ENCODE measurements at regions not wholly inside any gene's neighbourhood (a gene's known extent, or its start where the extent isn't known, plus 50 kb on each side); places are given as distances from the start of the nearest gene placed in this dataset.

- Histone ChIP-seq H2BK15ac (ENCODE audit: low read depth, low read length) (no peak overlapping the region), H4K5ac (ENCODE audit: insufficient read length, low read depth, low read length) (no peak overlapping the region), H3K23me2 (ENCODE audit: insufficient read length, low read depth, low read length, poor library complexity, severe bottlenecking) (no peaks in the 10 kb centered on the region), H2BK12ac (ENCODE audit: insufficient read length, low read depth, low read length) (no peak overlapping the region), H3K27ac (ENCODE audit: insufficient read length, low read depth, low read length) (no peak overlapping the region), H4K8ac (replicated peaks; ENCODE audit: insufficient read length, low read depth, low read length) (no peak overlapping the region), H2BK5ac (ENCODE audit: insufficient read length, low read length) (no peak overlapping the region), H2BK120ac (ENCODE audit: low read depth, low read length, poor library complexity, severe bottlenecking) (no peak overlapping the region), H2BK20ac (ENCODE audit: low read depth, low read length, poor library complexity, severe bottlenecking) (no peak overlapping the region), H3K18ac (ENCODE audit: insufficient read length, low read depth, low read length) (no peak overlapping the region), H2AK5ac (ENCODE audit: insufficient read length, low read length) (no peak overlapping the region), H3K4me1 (ENCODE audit: insufficient read depth, low read length) (no peaks in the 10 kb centered on the region), H3K14ac (ENCODE audit: insufficient read depth, low read length) (no peak overlapping the region), H3K27me3 (ENCODE audit: insufficient read depth, low read length) (no peaks in the 10 kb centered on the region), H3K79me2 (ENCODE audit: insufficient read depth, low read length) (no peaks in the 10 kb centered on the region), H4K20me1 (ENCODE audit: control insufficient read depth, insufficient read depth, insufficient read length) (no peaks in the 10 kb centered on the region), H2AFZ (ENCODE audit: low read length) (no peak overlapping the region), H3K4ac (ENCODE audit: low read depth, low read length) (no peak overlapping the region), H3K79me1 (ENCODE audit: insufficient read depth, low read depth, low read length, poor library complexity, severe bottlenecking) (no peaks in the 10 kb centered on the region), H3K9me3 (ENCODE audit: control insufficient read depth, low read depth, low read length) (no peaks in the 10 kb centered on the region), H3T11ph (ENCODE audit: low read length) (no peak overlapping the region), H3K23ac (ENCODE audit: insufficient read length, low read depth, low read length) (no peak overlapping the region), H3K56ac (ENCODE audit: insufficient read length, low read depth, low read length) (no peak overlapping the region), H3K4me2 (ENCODE audit: insufficient read depth, insufficient read length, low read length) (no peak overlapping the region), H3K9ac (ENCODE audit: extremely low read depth, insufficient read length, low read length) (no peak overlapping the region), H4K91ac (ENCODE audit: insufficient read length, low read depth, low read length) (no peak overlapping the region)
- Mint-ChIP-seq H3K4me3 (no peak overlapping the region), H3K4me1 (no peaks in the 10 kb centered on the region), H3K36me3 (ENCODE audit: insufficient read depth in 1 of 3, low read depth in 3 of 3) (peaks cover 3 to 5% (median 5%) of the 10 kb centered on the region in 3 experiments; a peak in 4 of 7 replicates), H3K27ac (no peak overlapping the region), H3K9me3 (peaks cover 12 to 18% of the 10 kb centered on the region in 2 experiments), H3K27me3 (ENCODE audit: low read depth) (no peaks in the 10 kb centered on the region)
- WGBS (ENCODE audit: extremely low coverage, insufficient read length, low lambda C conversion rate), result no CpG with 5 or more reads among the region's 41 CpGs
- DNase-seq, result no peak
- TF ChIP-seq, protein P1, sequence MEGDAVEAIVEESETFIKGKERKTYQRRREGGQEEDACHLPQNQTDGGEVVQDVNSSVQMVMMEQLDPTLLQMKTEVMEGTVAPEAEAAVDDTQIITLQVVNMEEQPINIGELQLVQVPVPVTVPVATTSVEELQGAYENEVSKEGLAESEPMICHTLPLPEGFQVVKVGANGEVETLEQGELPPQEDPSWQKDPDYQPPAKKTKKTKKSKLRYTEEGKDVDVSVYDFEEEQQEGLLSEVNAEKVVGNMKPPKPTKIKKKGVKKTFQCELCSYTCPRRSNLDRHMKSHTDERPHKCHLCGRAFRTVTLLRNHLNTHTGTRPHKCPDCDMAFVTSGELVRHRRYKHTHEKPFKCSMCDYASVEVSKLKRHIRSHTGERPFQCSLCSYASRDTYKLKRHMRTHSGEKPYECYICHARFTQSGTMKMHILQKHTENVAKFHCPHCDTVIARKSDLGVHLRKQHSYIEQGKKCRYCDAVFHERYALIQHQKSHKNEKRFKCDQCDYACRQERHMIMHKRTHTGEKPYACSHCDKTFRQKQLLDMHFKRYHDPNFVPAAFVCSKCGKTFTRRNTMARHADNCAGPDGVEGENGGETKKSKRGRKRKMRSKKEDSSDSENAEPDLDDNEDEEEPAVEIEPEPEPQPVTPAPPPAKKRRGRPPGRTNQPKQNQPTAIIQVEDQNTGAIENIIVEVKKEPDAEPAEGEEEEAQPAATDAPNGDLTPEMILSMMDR (conservative IDR thresholded peaks at IDR 0.05), result no peak
These were observed 484.3 kb upstream of the SGCG start for GRCh38 chr13:22696433-22696832.
